ENCODE measurements at regions not wholly inside any gene's neighbourhood (a gene's known extent, or its start where the extent isn't known, plus 50 kb on each side); places are given as distances from the start of the nearest gene placed in this dataset.

DNA sequence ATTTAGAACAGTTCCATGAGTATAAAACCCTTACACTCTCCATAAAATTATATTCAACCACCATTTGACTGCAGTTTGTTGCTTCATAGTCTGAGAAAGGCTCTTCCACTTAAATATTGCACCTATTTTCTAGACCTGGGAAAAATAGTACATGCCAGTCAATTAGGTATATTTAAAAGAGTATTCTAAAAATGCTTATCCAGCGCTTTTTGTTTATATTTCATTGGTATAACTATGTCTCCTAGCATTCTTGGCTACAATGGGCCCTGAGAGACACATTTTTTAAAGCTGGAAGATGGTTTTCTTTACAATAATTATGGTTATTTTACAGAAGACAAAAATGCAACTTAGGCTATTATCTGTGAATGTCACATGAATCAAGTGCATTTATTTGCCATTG lies 439.4 kb downstream of the KCNJ18 start:
- H3K9ac ChIP-seq (ENCODE audit: insufficient read depth, low read length, poor library complexity, severe bottlenecking), result no peak overlapping the region
- H3K4me1 ChIP-seq (ENCODE audit: control insufficient read depth in 1 of 2, insufficient read depth in 2 of 2, low read length in 2 of 2), result no peaks in the 10 kb centered on the region
- WGBS (ENCODE audit: insufficient coverage), result 14% methylated on average over 1 of the region's 1 CpG
- H3K27me3 ChIP-seq (ENCODE audit: control insufficient read depth in 2 of 2, insufficient read depth in 2 of 2, low read length in 2 of 2), result no peaks in the 10 kb centered on the region
- TF ChIP-seq, protein P1, sequence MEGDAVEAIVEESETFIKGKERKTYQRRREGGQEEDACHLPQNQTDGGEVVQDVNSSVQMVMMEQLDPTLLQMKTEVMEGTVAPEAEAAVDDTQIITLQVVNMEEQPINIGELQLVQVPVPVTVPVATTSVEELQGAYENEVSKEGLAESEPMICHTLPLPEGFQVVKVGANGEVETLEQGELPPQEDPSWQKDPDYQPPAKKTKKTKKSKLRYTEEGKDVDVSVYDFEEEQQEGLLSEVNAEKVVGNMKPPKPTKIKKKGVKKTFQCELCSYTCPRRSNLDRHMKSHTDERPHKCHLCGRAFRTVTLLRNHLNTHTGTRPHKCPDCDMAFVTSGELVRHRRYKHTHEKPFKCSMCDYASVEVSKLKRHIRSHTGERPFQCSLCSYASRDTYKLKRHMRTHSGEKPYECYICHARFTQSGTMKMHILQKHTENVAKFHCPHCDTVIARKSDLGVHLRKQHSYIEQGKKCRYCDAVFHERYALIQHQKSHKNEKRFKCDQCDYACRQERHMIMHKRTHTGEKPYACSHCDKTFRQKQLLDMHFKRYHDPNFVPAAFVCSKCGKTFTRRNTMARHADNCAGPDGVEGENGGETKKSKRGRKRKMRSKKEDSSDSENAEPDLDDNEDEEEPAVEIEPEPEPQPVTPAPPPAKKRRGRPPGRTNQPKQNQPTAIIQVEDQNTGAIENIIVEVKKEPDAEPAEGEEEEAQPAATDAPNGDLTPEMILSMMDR (IDR thresholded peaks at IDR 0.05), result no peak
- no peaks in the 10 kb centered on the region for H4K20me1 ChIP-seq (ENCODE audit: insufficient read depth, low read length)
- H3K27ac Mint-ChIP-seq, result no peak overlapping the region
- no peaks in the 10 kb centered on the region for H3K79me2 ChIP-seq (ENCODE audit: insufficient read depth, low read length)
- H3K4me3 ChIP-seq (replicated peaks in 1 of 3; ENCODE audit: low read depth in 2 of 3, low read length in 3 of 3), result no peak overlapping the region
- H3K36me3 ChIP-seq (replicated peaks in 1 of 2; ENCODE audit: control insufficient read depth in 1 of 2, insufficient read depth in 2 of 2, low read length in 2 of 2), result no peaks in the 10 kb centered on the region
- no peaks in the 10 kb centered on the region for H3K36me3 Mint-ChIP-seq
- H3K9me3 Mint-ChIP-seq, result peaks cover 10 to 22% (median 17%) of the 10 kb centered on the region in 7 donors
- H3K27ac ChIP-seq (ENCODE audit: low read depth in 1 of 2, low read length in 2 of 2), result no peak overlapping the region
- no peak overlapping the region for H3K4me2 ChIP-seq (replicated peaks; ENCODE audit: extremely low read depth, low read length, poor library complexity, severe bottlenecking)
- no peak for DNase-seq
- intact Hi-C loops (cut with micrococcal nuclease), result no loop called here
- peaks cover 0 to 3% (median 0%) of the 10 kb centered on the region in 3 donors for H3K27me3 Mint-ChIP-seq (ENCODE audit: low read depth in 3 of 3)
- no peak overlapping the region for H2AFZ ChIP-seq (ENCODE audit: insufficient read depth, low read depth, low read length, poor library complexity, severe bottlenecking)
- H3K9me3 ChIP-seq (replicated peaks in 1 of 2; ENCODE audit: control insufficient read depth in 1 of 2, insufficient read depth in 1 of 2, low read length in 2 of 2), result peaks cover 11 to 18% of the 10 kb centered on the region in 2 donors
- H3K4me3 Mint-ChIP-seq, result no peak overlapping the region
- no peaks in the 10 kb centered on the region for H3K4me1 Mint-ChIP-seq

DNA sequence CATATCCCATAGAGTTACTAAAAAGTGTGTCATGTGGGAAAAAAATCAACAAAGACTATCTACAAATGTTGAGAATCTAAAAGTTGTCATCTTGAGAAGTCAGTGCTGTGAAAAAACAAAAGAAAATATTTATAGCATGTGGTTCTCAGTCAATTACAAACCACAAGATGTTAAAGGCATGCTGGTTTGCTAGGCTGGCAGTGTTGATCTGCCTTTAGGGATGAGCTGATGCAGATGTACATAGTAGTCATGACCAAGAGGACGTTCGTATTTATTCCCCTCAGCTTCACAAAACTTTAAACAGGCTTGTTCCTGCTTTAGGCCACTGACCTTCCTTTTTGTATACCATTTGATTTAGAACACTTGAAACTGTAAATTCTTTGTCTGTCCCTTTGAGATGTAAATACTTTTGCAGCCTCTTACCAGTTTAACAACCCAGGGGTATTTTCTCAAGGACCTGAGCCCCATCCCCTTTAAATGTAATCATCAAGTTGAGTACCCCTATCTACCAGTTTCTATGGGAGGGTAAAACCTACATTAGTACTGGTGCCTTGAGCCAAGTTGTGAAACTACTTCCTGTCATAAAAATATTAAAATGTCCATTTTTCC lies 446.6 kb downstream of the KCNJ18 start:
- no peaks in the 10 kb centered on the region for H3K4me1 Mint-ChIP-seq
- no peak for DNase-seq
- Histone ChIP-seq H3K27ac (ENCODE audit: low read depth in 1 of 2, low read length in 2 of 2) (no peak overlapping the region), H3K36me3 (replicated peaks in 1 of 2; ENCODE audit: control insufficient read depth in 1 of 2, insufficient read depth in 2 of 2, low read length in 2 of 2) (no peaks in the 10 kb centered on the region), H3K27me3 (ENCODE audit: control insufficient read depth in 2 of 2, insufficient read depth in 2 of 2, low read length in 2 of 2) (no peaks in the 10 kb centered on the region), H2AFZ (ENCODE audit: insufficient read depth, low read depth, low read length, poor library complexity, severe bottlenecking) (no peak overlapping the region), H4K20me1 (ENCODE audit: insufficient read depth, low read length) (no peaks in the 10 kb centered on the region), H3K4me1 (ENCODE audit: control insufficient read depth in 1 of 2, insufficient read depth in 2 of 2, low read length in 2 of 2) (no peaks in the 10 kb centered on the region), H3K4me2 (replicated peaks; ENCODE audit: extremely low read depth, low read length, poor library complexity, severe bottlenecking) (no peak overlapping the region), H3K9me3 (replicated peaks in 1 of 2; ENCODE audit: control insufficient read depth in 1 of 2, insufficient read depth in 1 of 2, low read length in 2 of 2) (peaks cover 10 to 29% of the 10 kb centered on the region in 2 donors), H3K4me3 (replicated peaks in 1 of 3; ENCODE audit: low read depth in 2 of 3, low read length in 3 of 3) (no peak overlapping the region), H3K9ac (ENCODE audit: insufficient read depth, low read length, poor library complexity, severe bottlenecking) (no peak overlapping the region), H3K79me2 (ENCODE audit: insufficient read depth, low read length) (no peaks in the 10 kb centered on the region)
- no peaks in the 10 kb centered on the region for H3K36me3 Mint-ChIP-seq
- no peaks in the 10 kb centered on the region for H3K27me3 Mint-ChIP-seq (ENCODE audit: low read depth in 3 of 3)
- no CpG with 5 or more reads among the region's 2 CpGs for WGBS (ENCODE audit: insufficient coverage)
- TF ChIP-seq, protein P1 (IDR thresholded peaks at IDR 0.05), result no peak
- intact Hi-C loops (cut with micrococcal nuclease), result no loop called here
- H3K4me3 Mint-ChIP-seq, result no peak overlapping the region
- H3K27ac Mint-ChIP-seq, result no peak overlapping the region
- H3K9me3 Mint-ChIP-seq, result peaks cover 0 to 6% (median 2%) of the 10 kb centered on the region in 7 donors

Data from CD14-positive monocyte (primary cell).